GM23248 (cell line): ENCODE measurements at regions not wholly inside any gene's neighbourhood (a gene's known extent, or its start where the extent isn't known, plus 50 kb on each side); places are given as distances from the start of the nearest gene placed in this dataset.

Experiments
- EZH2 ChIP-seq: fragments of 200-600 bp; sonication (generic); IDR thresholded peaks from 2 replicates; pipeline ENCODE4 v1.6.1; 2018; ENCODE audit warnings: antibody characterized with exemption, mild to moderate bottlenecking; ENCODE audit not compliant: insufficient read depth, poor library complexity, severe bottlenecking
- EZH2phosphoT487 ChIP-seq: fragments of 200-600 bp; sonication (generic); IDR thresholded peaks from 2 replicates; pipeline ENCODE4 v1.6.1; 2018; ENCODE audit warnings: antibody characterized with exemption, moderate library complexity, mild to moderate bottlenecking, low read depth; ENCODE audit not compliant: insufficient read depth

- TF ChIP-seq EZH2phosphoT487 = no peak
- no peak for TF ChIP-seq EZH2
Observed at GRCh38 chr12:131379738-131380137, 331.2 kb upstream of the SFSWAP start.
